Natural killer cell (primary cell): ENCODE measurements at regions not wholly inside any gene's neighbourhood (a gene's known extent, or its start where the extent isn't known, plus 50 kb on each side); places are given as distances from the start of the nearest gene placed in this dataset.

Experiments
- ATAC-seq, 3 donors: fragments of 150-1000 bp in 2 of 3; fragments of 200-7000 bp in 1 of 3; cut with Tn5 transposase; 1 replicate in 1 of 3; 2 replicates in 2 of 3; pipeline ENCODE4 v1.10.0; 2021; ENCODE audit warnings: mild to moderate bottlenecking in 2 of 3, moderate library complexity in 2 of 3
- DNase-seq, 2 donors: peaks; one replicate each; pipeline versions ENCODE4 v3.0.0 to v3.0.0-alpha.2; 2013 to 2021; ENCODE audit warnings: mixed read lengths in 1 of 2
- H3K27ac ChIP-seq: one replicate; pipeline ENCODE4 v1.5.1; 2013; ENCODE audit warnings: mild to moderate bottlenecking, low read length
- H3K27me3 ChIP-seq: one replicate; pipeline ENCODE4 v1.6.1; 2013; ENCODE audit warnings: low read length; ENCODE audit not compliant: control insufficient read depth, insufficient read depth
- H3K36me3 ChIP-seq: one replicate; pipeline ENCODE4 v1.6.1; 2013; ENCODE audit warnings: low read length; ENCODE audit not compliant: control insufficient read depth, insufficient read depth
- H3K4me1 ChIP-seq: one replicate; pipeline ENCODE4 v1.6.1; 2013; ENCODE audit warnings: low read length; ENCODE audit not compliant: control insufficient read depth, insufficient read depth
- H3K4me3 ChIP-seq: one replicate; pipeline ENCODE4 v1.5.1; 2013; ENCODE audit warnings: low read length
- H3K9me3 ChIP-seq: one replicate; pipeline ENCODE4 v1.6.1; 2013; ENCODE audit warnings: low read length; ENCODE audit not compliant: control insufficient read depth, insufficient read depth
- H3K27ac Mint-ChIP-seq, 2 donors: one replicate each; pipeline ENCODE4 v1.8.0; 2022; ENCODE audit warnings: mild to moderate bottlenecking in 2 of 2, mixed read lengths in 2 of 2, moderate library complexity in 1 of 2
- H3K27me3 Mint-ChIP-seq, 2 donors: one replicate each; pipeline ENCODE4 v1.8.0; 2022; ENCODE audit warnings: low read depth in 2 of 2, mixed read lengths in 2 of 2
- H3K36me3 Mint-ChIP-seq: one replicate; pipeline ENCODE4 v1.8.0; 2022; ENCODE audit warnings: mixed read lengths
- H3K4me1 Mint-ChIP-seq, 2 donors: one replicate each; pipeline ENCODE4 v1.8.0; 2022; ENCODE audit warnings: mixed read lengths in 2 of 2
- H3K4me3 Mint-ChIP-seq: one replicate; pipeline ENCODE4 v1.8.0; 2022; ENCODE audit warnings: mild to moderate bottlenecking, moderate library complexity, mixed read lengths
- H3K9me3 Mint-ChIP-seq, 2 donors: one replicate each; pipeline ENCODE4 v1.8.0; 2022; ENCODE audit warnings: mixed read lengths in 2 of 2
- WGBS: methylation state at CpG from one replicate; pipeline ENCODE4 v1.1.7; 2013; ENCODE audit warnings: missing lambda C conversion rate; ENCODE audit not compliant: insufficient coverage; 5-methylcytosine and 5-hydroxymethylcytosine counted together
- intact Hi-C: fragments of 100-400 bp; cut with micrococcal nuclease; formaldehyde crosslinking; loops from one replicate; pipeline ENCODE4 v1.14.2; 2022
- TF ChIP-seq, protein P1 (sequence below): fragments of 200-600 bp; IDR thresholded peaks from one replicate; pipeline ENCODE4 v1.8.0; 2022; ENCODE audit warnings: antibody characterized with exemption

DNA sequence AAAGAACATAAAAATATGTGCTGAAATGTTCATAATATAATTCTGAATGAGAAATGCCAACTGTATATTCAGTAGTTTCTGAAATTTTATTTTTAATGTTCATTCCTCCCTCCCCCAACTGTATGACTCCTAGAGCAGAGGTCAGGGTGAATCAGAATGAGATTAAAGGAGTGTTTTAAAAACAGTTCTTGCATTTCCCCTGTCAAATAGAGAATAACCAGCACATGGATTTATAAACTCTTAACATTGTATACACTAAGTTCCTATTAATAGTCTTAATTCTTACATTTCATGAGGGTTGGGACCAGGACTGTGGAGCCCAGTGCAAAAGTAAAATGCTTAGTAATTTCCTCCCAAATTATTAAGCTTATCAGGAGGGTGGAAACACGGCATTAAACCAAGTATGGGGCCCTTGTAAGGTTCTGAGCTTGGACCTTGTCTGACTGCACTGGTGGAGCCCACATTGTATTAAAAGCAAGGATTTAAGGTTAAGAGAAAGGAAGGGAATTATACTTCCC is 474.6 kb upstream of the RAG2 start:
- Mint-ChIP-seq H3K4me1 (no peaks in the 10 kb centered on the region), H3K27ac (no peak overlapping the region), H3K27me3 (no peaks in the 10 kb centered on the region), H3K36me3 (no peaks in the 10 kb centered on the region), H3K4me3 (no peak overlapping the region), H3K9me3 (peaks cover 0 to 9% of the 10 kb centered on the region in 2 donors)
- Histone ChIP-seq H3K9me3 (no peaks in the 10 kb centered on the region), H3K36me3 (no peaks in the 10 kb centered on the region), H3K27me3 (no peaks in the 10 kb centered on the region), H3K4me3 (no peak overlapping the region), H3K4me1 (no peaks in the 10 kb centered on the region), H3K27ac (no peak overlapping the region)
- TF ChIP-seq, protein P1, sequence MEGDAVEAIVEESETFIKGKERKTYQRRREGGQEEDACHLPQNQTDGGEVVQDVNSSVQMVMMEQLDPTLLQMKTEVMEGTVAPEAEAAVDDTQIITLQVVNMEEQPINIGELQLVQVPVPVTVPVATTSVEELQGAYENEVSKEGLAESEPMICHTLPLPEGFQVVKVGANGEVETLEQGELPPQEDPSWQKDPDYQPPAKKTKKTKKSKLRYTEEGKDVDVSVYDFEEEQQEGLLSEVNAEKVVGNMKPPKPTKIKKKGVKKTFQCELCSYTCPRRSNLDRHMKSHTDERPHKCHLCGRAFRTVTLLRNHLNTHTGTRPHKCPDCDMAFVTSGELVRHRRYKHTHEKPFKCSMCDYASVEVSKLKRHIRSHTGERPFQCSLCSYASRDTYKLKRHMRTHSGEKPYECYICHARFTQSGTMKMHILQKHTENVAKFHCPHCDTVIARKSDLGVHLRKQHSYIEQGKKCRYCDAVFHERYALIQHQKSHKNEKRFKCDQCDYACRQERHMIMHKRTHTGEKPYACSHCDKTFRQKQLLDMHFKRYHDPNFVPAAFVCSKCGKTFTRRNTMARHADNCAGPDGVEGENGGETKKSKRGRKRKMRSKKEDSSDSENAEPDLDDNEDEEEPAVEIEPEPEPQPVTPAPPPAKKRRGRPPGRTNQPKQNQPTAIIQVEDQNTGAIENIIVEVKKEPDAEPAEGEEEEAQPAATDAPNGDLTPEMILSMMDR: no peak
- DNase-seq: no peak
- WGBS: no CpG with 5 or more reads among the region's 1 CpG
- intact Hi-C loops: no loop called here
- ATAC-seq: no peak

DNA sequence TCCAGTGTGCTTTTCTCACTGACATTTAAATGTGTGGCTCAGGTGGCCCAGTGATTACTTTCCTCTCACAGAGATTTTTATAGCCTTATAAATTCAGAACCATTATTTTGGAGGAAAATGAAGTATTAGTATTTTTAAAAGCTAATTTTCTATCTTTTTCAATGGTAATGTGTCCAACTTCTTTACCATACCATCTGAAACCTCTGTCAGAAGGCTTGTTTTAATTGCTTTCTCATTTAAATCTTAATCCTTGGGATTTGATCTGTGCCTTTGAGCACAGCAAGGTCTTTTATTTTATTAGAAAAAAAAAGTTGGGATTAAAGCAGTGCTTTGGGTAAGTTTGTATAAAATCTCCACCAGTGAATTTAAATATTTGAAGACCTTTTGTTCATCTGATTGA is 452.3 kb upstream of the RAG2 start:
- no peaks in the 10 kb centered on the region for H3K36me3 Mint-ChIP-seq
- peaks cover 0 to 2% of the 10 kb centered on the region in 2 donors for H3K9me3 Mint-ChIP-seq
- intact Hi-C loops: no loop called here
- DNase-seq (no peak), ATAC-seq (no peak)
- no peaks in the 10 kb centered on the region for H3K27me3 Mint-ChIP-seq
- H3K27ac Mint-ChIP-seq: no peak overlapping the region
- H3K4me3 Mint-ChIP-seq: no peak overlapping the region
- no peaks in the 10 kb centered on the region for H3K36me3 ChIP-seq
- no peaks in the 10 kb centered on the region for H3K4me1 Mint-ChIP-seq
- no peaks in the 10 kb centered on the region for H3K27me3 ChIP-seq
- H3K27ac ChIP-seq: no peak overlapping the region
- no peaks in the 10 kb centered on the region for H3K4me1 ChIP-seq
- H3K4me3 ChIP-seq: no peak overlapping the region
- TF ChIP-seq, protein P1: no peak
- no peaks in the 10 kb centered on the region for H3K9me3 ChIP-seq

DNA sequence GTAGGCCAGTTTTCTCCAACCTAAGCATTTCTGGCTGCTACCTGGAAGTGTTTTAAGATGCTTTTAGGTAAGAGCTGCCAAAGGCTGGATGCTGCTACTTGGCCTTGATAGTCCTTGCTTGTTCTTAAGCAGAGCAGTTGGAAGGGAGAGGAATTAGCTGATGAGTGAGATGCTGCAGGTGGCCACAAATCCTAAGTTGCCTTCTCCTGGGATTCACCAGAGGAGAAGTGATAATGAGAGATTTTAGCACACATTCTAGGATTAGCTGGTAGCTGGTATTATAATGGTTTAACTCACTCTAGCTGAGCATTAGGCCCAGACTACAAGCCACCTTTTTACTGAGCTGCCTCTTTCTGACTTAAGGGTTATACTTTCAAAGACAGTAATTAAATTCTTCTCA is 442.9 kb upstream of the RAG2 start:
- TF ChIP-seq, protein P1: no peak
- Histone ChIP-seq H3K27me3 (no peaks in the 10 kb centered on the region), H3K4me1 (no peaks in the 10 kb centered on the region), H3K9me3 (no peaks in the 10 kb centered on the region), H3K4me3 (no peak overlapping the region), H3K27ac (no peak overlapping the region), H3K36me3 (no peaks in the 10 kb centered on the region)
- Mint-ChIP-seq H3K27me3 (no peaks in the 10 kb centered on the region), H3K36me3 (no peaks in the 10 kb centered on the region), H3K4me1 (no peaks in the 10 kb centered on the region), H3K9me3 (peaks cover 4 to 6% of the 10 kb centered on the region in 2 donors), H3K27ac (no peak overlapping the region), H3K4me3 (no peak overlapping the region)
- ATAC-seq: no peak
- intact Hi-C loops: no loop called here
- no peak for DNase-seq

DNA sequence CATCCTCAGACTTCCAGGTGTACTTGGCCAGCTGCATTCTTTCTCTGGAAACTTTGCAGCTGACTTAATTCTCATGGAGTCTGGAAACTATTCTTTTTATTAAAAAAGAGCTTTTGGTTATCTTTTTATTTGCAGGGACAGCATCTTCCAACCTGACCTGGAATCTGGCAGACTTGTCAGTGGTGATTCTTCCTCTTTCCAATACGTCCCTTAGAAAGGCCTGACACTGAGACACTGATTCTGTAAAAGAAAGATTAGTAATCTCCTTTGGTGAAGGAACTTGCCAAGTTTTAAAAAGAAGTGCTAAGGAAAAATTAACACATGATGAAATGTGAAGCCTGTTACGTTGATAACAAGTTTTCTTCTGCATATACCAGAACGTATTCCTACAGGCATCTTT is 440.9 kb upstream of the RAG2 start:
- TF ChIP-seq, protein P1: no peak
- Mint-ChIP-seq H3K4me1 (no peaks in the 10 kb centered on the region), H3K27ac (no peak overlapping the region), H3K9me3 (peaks cover 7 to 9% of the 10 kb centered on the region in 2 donors), H3K36me3 (no peaks in the 10 kb centered on the region), H3K4me3 (no peak overlapping the region), H3K27me3 (no peaks in the 10 kb centered on the region)
- DNase-seq (no peak), ATAC-seq (no peak)
- H3K9me3 ChIP-seq: no peaks in the 10 kb centered on the region
- H3K27ac ChIP-seq: no peak overlapping the region
- intact Hi-C loops: no loop called here
- WGBS: 67% methylated on average over 1 of the region's 3 CpGs
- no peaks in the 10 kb centered on the region for H3K4me1 ChIP-seq
- H3K27me3 ChIP-seq: no peaks in the 10 kb centered on the region
- H3K36me3 ChIP-seq: no peaks in the 10 kb centered on the region
- H3K4me3 ChIP-seq: no peak overlapping the region
